NOMO-1 treated with dmso at 0.1 percent for 144 hours (cell line): ENCODE measurements at regions not wholly inside any gene's neighbourhood (a gene's known extent, or its start where the extent isn't known, plus 50 kb on each side); places are given as distances from the start of the nearest gene placed in this dataset.

Experiments
- DNase-seq: peaks from one replicate; lab custom pipeline; 2025; ENCODE audit not compliant: unreplicated experiment; lab: John Stamatoyannopoulos, UW

GRCh38 chr4:143055997-143056396 lies 128.7 kb upstream of the USP38 start:
- no peak for DNase-seq

- no peak for DNase-seq
Measured at GRCh38 chr4:143071351-143071750, 113.4 kb upstream of the USP38 start.

GRCh38 chr4:143076723-143077122 lies 108.0 kb upstream of the USP38 start:
- no peak for DNase-seq

- DNase-seq = no peak
Measured at GRCh38 chr4:143082701-143083100, 102.0 kb upstream of the USP38 start.

- DNase-seq = no peak
Measured at GRCh38 chr4:143083756-143084472, 100.8 kb upstream of the USP38 start.

GRCh38 chr4:143084566-143084965 lies 100.2 kb upstream of the USP38 start:
- no peak for DNase-seq

GRCh38 chr4:143085224-143085623 lies 99.5 kb upstream of the USP38 start:
- DNase-seq = no peak

GRCh38 chr4:143085659-143086058 lies 99.1 kb upstream of the USP38 start:
- no peak for DNase-seq

- DNase-seq = no peak
Measured at GRCh38 chr4:143089291-143089690, 95.4 kb upstream of the USP38 start.

- DNase-seq = no peak
Measured at GRCh38 chr4:143089847-143090246, 94.9 kb upstream of the USP38 start.

- no peak for DNase-seq
Measured at GRCh38 chr4:143091862-143092261, 92.9 kb upstream of the USP38 start.

GRCh38 chr4:143095447-143095846 lies 89.3 kb upstream of the USP38 start:
- no peak for DNase-seq

- DNase-seq = no peak
Measured at GRCh38 chr4:143097751-143098150, 87.0 kb upstream of the USP38 start.

- DNase-seq = no peak
Measured at GRCh38 chr4:143099693-143100092, 85.0 kb upstream of the USP38 start.

GRCh38 chr4:143109376-143109775 lies 75.3 kb upstream of the USP38 start:
- no peak for DNase-seq

GRCh38 chr4:143118663-143119062 lies 66.1 kb upstream of the USP38 start:
- DNase-seq = no peak

- no peak for DNase-seq
Measured at GRCh38 chr4:143127621-143128020, 57.1 kb upstream of the USP38 start.

GRCh38 chr4:143133977-143134376 lies 50.7 kb upstream of the USP38 start:
- DNase-seq = no peak
